ENCODE measurements at regions not wholly inside any gene's neighbourhood (a gene's known extent, or its start where the extent isn't known, plus 50 kb on each side); places are given as distances from the start of the nearest gene placed in this dataset.

DNA sequence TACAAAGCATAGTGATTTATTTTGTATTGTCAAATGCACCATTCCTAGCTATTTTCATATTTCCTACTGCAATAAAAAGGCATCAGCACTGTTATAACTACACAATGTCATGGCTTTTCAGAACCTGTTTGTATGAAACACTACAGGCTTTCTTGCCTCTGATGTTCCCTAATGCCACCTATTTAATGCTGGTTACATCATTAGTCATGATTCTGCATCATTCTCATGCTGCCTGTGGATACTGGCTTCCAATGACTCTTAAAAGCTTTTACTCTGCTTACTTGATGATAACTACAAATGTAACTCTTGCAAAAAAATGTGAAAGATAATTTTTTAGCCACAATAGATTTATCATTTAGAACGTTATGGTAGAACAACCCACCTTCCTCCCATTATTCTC lies 529.4 kb downstream of the HTR7 start:
- H3K27me3 ChIP-seq (ENCODE audit: insufficient read depth, low read length): no peaks in the 10 kb centered on the region
- TF ChIP-seq EZH2 (IDR thresholded peaks at IDR 0.05; ENCODE audit: insufficient read depth, low read length): no peak
- TF ChIP-seq, protein P1, sequence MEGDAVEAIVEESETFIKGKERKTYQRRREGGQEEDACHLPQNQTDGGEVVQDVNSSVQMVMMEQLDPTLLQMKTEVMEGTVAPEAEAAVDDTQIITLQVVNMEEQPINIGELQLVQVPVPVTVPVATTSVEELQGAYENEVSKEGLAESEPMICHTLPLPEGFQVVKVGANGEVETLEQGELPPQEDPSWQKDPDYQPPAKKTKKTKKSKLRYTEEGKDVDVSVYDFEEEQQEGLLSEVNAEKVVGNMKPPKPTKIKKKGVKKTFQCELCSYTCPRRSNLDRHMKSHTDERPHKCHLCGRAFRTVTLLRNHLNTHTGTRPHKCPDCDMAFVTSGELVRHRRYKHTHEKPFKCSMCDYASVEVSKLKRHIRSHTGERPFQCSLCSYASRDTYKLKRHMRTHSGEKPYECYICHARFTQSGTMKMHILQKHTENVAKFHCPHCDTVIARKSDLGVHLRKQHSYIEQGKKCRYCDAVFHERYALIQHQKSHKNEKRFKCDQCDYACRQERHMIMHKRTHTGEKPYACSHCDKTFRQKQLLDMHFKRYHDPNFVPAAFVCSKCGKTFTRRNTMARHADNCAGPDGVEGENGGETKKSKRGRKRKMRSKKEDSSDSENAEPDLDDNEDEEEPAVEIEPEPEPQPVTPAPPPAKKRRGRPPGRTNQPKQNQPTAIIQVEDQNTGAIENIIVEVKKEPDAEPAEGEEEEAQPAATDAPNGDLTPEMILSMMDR (IDR thresholded peaks at IDR 0.05; ENCODE audit: insufficient read depth, low read depth, low read length): no peak
- no peak overlapping the region for H3K4me3 Mint-ChIP-seq (ENCODE audit: unreplicated experiment)

GRCh38 chr10:90328896-90329295 lies 528.9 kb downstream of the HTR7 start:
- no peaks in the 10 kb centered on the region for H3K36me3 ChIP-seq (ENCODE audit: insufficient read depth, low read length)
- H3K36me3 Mint-ChIP-seq (ENCODE audit: low read depth, unreplicated experiment): no peaks in the 10 kb centered on the region
- peaks cover 11% of the 10 kb centered on the region for H3K4me1 Mint-ChIP-seq (ENCODE audit: low read depth, unreplicated experiment)
- no peaks in the 10 kb centered on the region for H4K20me1 ChIP-seq (ENCODE audit: insufficient read depth, low read length)
- H3K4me1 ChIP-seq (ENCODE audit: insufficient read depth, low read length): peaks cover 13% of the 10 kb centered on the region
- H3K9me3 ChIP-seq (ENCODE audit: insufficient read depth, low read depth, low read length): no peaks in the 10 kb centered on the region
- no peaks in the 10 kb centered on the region for H3K27me3 Mint-ChIP-seq (ENCODE audit: low read depth, unreplicated experiment)
- no peak overlapping the region for H2AFZ ChIP-seq (ENCODE audit: low read depth, low read length)
- DNase-seq (ENCODE audit: low read depth) (no peak), FAIRE-seq (no peak)
- H3K79me2 ChIP-seq (ENCODE audit: insufficient read depth, low read length): no peaks in the 10 kb centered on the region
- H3K9ac ChIP-seq (ENCODE audit: low read length): no peak overlapping the region
- no peak overlapping the region for H3K4me2 ChIP-seq (ENCODE audit: low read length)
- no peak overlapping the region for H3K27ac ChIP-seq (ENCODE audit: low read depth, low read length)
- H3K27me3 ChIP-seq (ENCODE audit: insufficient read depth, low read length): no peaks in the 10 kb centered on the region
- TF ChIP-seq, protein P1 (IDR thresholded peaks at IDR 0.05; ENCODE audit: insufficient read depth, low read depth, low read length): no peak
- no peak for TF ChIP-seq EZH2 (IDR thresholded peaks at IDR 0.05; ENCODE audit: insufficient read depth, low read length)
- no peaks in the 10 kb centered on the region for H3K9me3 Mint-ChIP-seq (ENCODE audit: unreplicated experiment)
- no peak overlapping the region for H3K4me3 Mint-ChIP-seq (ENCODE audit: unreplicated experiment)
- H3K4me3 ChIP-seq (ENCODE audit: insufficient read depth, low read depth, low read length): no peak overlapping the region
- H3K27ac Mint-ChIP-seq (ENCODE audit: unreplicated experiment): no peak overlapping the region

More for the DNA sequence above, 529.4 kb downstream of the HTR7 start:
- Histone ChIP-seq H3K4me1 (ENCODE audit: insufficient read depth, low read length) (peaks cover 13% of the 10 kb centered on the region), H2AFZ (ENCODE audit: low read depth, low read length) (no peak overlapping the region), H3K4me2 (ENCODE audit: low read length) (no peak overlapping the region), H4K20me1 (ENCODE audit: insufficient read depth, low read length) (no peaks in the 10 kb centered on the region), H3K79me2 (ENCODE audit: insufficient read depth, low read length) (no peaks in the 10 kb centered on the region), H3K4me3 (ENCODE audit: insufficient read depth, low read depth, low read length) (no peak overlapping the region), H3K9me3 (ENCODE audit: insufficient read depth, low read depth, low read length) (no peaks in the 10 kb centered on the region), H3K27ac (ENCODE audit: low read depth, low read length) (no peak overlapping the region), H3K9ac (ENCODE audit: low read length) (no peak overlapping the region), H3K36me3 (ENCODE audit: insufficient read depth, low read length) (no peaks in the 10 kb centered on the region)
- H3K4me1 Mint-ChIP-seq (ENCODE audit: low read depth, unreplicated experiment): peaks cover 11% of the 10 kb centered on the region
- no peaks in the 10 kb centered on the region for H3K36me3 Mint-ChIP-seq (ENCODE audit: low read depth, unreplicated experiment)
- FAIRE-seq: no peak
- H3K9me3 Mint-ChIP-seq (ENCODE audit: unreplicated experiment): no peaks in the 10 kb centered on the region
- no peaks in the 10 kb centered on the region for H3K27me3 Mint-ChIP-seq (ENCODE audit: low read depth, unreplicated experiment)
- DNase-seq (ENCODE audit: low read depth): no peak
- H3K27ac Mint-ChIP-seq (ENCODE audit: unreplicated experiment): no peak overlapping the region

DNA sequence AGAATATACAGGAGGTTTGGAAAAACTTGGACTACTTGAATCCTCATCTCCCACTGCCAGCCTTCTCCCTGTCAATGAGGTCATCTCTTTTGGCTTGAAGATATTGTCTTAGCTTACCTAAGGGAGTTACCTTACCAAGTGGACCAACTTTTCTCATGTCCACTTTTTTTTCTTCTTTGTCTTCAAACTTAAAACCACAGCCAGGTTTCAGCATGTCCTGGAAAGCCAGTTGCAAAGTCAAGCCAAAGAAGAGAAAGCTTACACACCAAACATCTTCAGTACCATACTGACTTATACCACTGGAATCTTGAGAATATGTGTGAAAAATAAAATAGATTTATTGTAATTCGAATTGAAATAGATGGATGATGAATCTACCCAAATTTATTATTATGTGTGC lies 520.5 kb downstream of the HTR7 start:
- no peaks in the 10 kb centered on the region for H4K20me1 ChIP-seq (ENCODE audit: insufficient read depth, low read length)
- Mint-ChIP-seq H3K27me3 (ENCODE audit: low read depth, unreplicated experiment) (no peaks in the 10 kb centered on the region), H3K36me3 (ENCODE audit: low read depth, unreplicated experiment) (no peaks in the 10 kb centered on the region), H3K4me3 (ENCODE audit: unreplicated experiment) (no peak overlapping the region), H3K9me3 (ENCODE audit: unreplicated experiment) (no peaks in the 10 kb centered on the region), H3K4me1 (ENCODE audit: low read depth, unreplicated experiment) (no peaks in the 10 kb centered on the region), H3K27ac (ENCODE audit: unreplicated experiment) (no peak overlapping the region)
- no peak for DNase-seq (ENCODE audit: low read depth)
- no peaks in the 10 kb centered on the region for H3K4me1 ChIP-seq (ENCODE audit: insufficient read depth, low read length)
- H3K4me3 ChIP-seq (ENCODE audit: insufficient read depth, low read depth, low read length): no peak overlapping the region
- H3K9ac ChIP-seq (ENCODE audit: low read length): no peak overlapping the region
- H3K36me3 ChIP-seq (ENCODE audit: insufficient read depth, low read length): no peaks in the 10 kb centered on the region
- no peaks in the 10 kb centered on the region for H3K9me3 ChIP-seq (ENCODE audit: insufficient read depth, low read depth, low read length)
- H3K27me3 ChIP-seq (ENCODE audit: insufficient read depth, low read length): no peaks in the 10 kb centered on the region
- no peak for FAIRE-seq
- no peak overlapping the region for H3K27ac ChIP-seq (ENCODE audit: low read depth, low read length)
- TF ChIP-seq, protein P1 (IDR thresholded peaks at IDR 0.05; ENCODE audit: insufficient read depth, low read depth, low read length): no peak
- TF ChIP-seq EZH2 (IDR thresholded peaks at IDR 0.05; ENCODE audit: insufficient read depth, low read length): no peak
- H3K4me2 ChIP-seq (ENCODE audit: low read length): no peak overlapping the region
- no peak overlapping the region for H2AFZ ChIP-seq (ENCODE audit: low read depth, low read length)
- no peaks in the 10 kb centered on the region for H3K79me2 ChIP-seq (ENCODE audit: insufficient read depth, low read length)
